GM12878 (cell line): ENCODE measurements at regions not wholly inside any gene's neighbourhood (a gene's known extent, or its start where the extent isn't known, plus 50 kb on each side); places are given as distances from the start of the nearest gene placed in this dataset.
A peak's percentile ranks its signal among the peaks of the same experiment; 100 is the strongest.

ENCODE experiments used
- ATAC-seq: fragments of 200-7000 bp; cut with Tn5 transposase; 3 replicates; pipeline ENCODE4 v1.9.1; 2020; ENCODE audit warnings: mild to moderate bottlenecking, moderate library complexity
- BruUV-seq: library from RNA; stranded (reverse); fragments of 400-500 nt; replicated peaks from 2 replicates; lab custom pipeline; 2021; lab: Mats Ljungman, UMichigan
- CTCF ChIA-PET: fragments of 300-600 bp; sonication (Branson Sonifier 250); formaldehyde crosslinking; extraction: SDS; loops from one replicate; lab custom pipeline; 2021; ENCODE audit warnings: inconsistent platforms; lab: Yijun Ruan, JAX
- POLR2A ChIA-PET: fragments of 350-600 bp; formaldehyde crosslinking; extraction: SDS; loops from one replicate; lab custom pipeline; 2021; ENCODE audit warnings: inconsistent platforms; lab: Charles Lee
- RAD21 ChIA-PET: fragments of 300-600 bp; sonication (Branson Sonifier 250); formaldehyde crosslinking; loops from one replicate; lab custom pipeline; 2023; ENCODE audit warnings: antibody characterized with exemption; ENCODE audit not compliant: unreplicated experiment; lab: Charles Lee
- SMC1A ChIA-PET: fragments of 300-600 bp; sonication (Branson Sonifier 250); formaldehyde crosslinking; loops from one replicate; lab custom pipeline; 2023; ENCODE audit not compliant: unreplicated experiment, uncharacterized antibody; lab: Charles Lee
- DNase-seq: peaks from one replicate; pipeline ENCODE4 v3.0.0-alpha.2; 2011; ENCODE audit warnings: low read depth, low spot score
- FAIRE-seq: peaks from 3 replicates; lab custom pipeline; 2011; peaks lifted over from hg19 to GRCh38; lab: Jason Lieb, UNC
- H2AFZ ChIP-seq: 2 replicates; pipeline ENCODE4 v1.6.0; 2011; ENCODE audit warnings: low read depth, low read length, control low read depth; ENCODE audit not compliant: control insufficient read depth
- H3K27ac ChIP-seq: 2 replicates; pipeline ENCODE4 v1.5.1; 2011; ENCODE audit warnings: control low read depth; ENCODE audit not compliant: control insufficient read depth, insufficient read depth
- H3K27me3 ChIP-seq, 2 experiments: replicated peaks in 1 of 2; 2 replicates each; pipeline versions ENCODE4 v1.6.0 to v1.6.1; 2011; ENCODE audit warnings: low read length in 1 of 2; ENCODE audit not compliant: control insufficient read depth in 2 of 2, insufficient read depth in 2 of 2
- H3K36me3 ChIP-seq, 2 experiments: 2 replicates each; pipeline ENCODE4 v1.5.1; 2011; ENCODE audit warnings: low read length in 1 of 2; ENCODE audit not compliant: control insufficient read depth in 2 of 2, insufficient read depth in 2 of 2
- H3K4me1 ChIP-seq: 2 replicates; pipeline ENCODE4 v1.6.1; 2011; ENCODE audit warnings: mild to moderate bottlenecking, low read length, moderate library complexity, mixed read lengths; ENCODE audit not compliant: control insufficient read depth, insufficient read depth
- H3K4me2 ChIP-seq: 2 replicates; pipeline ENCODE4 v1.6.0; 2011; ENCODE audit warnings: control low read depth; ENCODE audit not compliant: control insufficient read depth, insufficient read depth
- H3K4me3 ChIP-seq: fragments of 200-600 bp; sonication (generic); 2 replicates; pipeline ENCODE4 v1.5.1; 2016
- H3K79me2 ChIP-seq: 2 replicates; pipeline ENCODE4 v1.6.0; 2011; ENCODE audit warnings: low read length; ENCODE audit not compliant: control insufficient read depth, insufficient read depth
- H3K9ac ChIP-seq: 2 replicates; pipeline ENCODE4 v1.8.0; 2011; ENCODE audit warnings: low read length, control low read depth, mixed read lengths; ENCODE audit not compliant: control insufficient read depth, insufficient read depth
- H3K9me3 ChIP-seq: replicated peaks from 3 replicates; pipeline ENCODE4 v1.5.1; 2011; ENCODE audit warnings: mild to moderate bottlenecking, low read length; ENCODE audit not compliant: control insufficient read depth, insufficient read depth
- H4K20me1 ChIP-seq: 2 replicates; pipeline ENCODE4 v1.6.0; 2011; ENCODE audit not compliant: control insufficient read depth, insufficient read depth
- ASH2L ChIP-seq: fragments of 300-600, 200-600 bp; sonication (generic); IDR thresholded peaks from 2 replicates; pipeline ENCODE4 v1.6.1; 2017; ENCODE audit warnings: low read depth, mild to moderate bottlenecking, borderline replicate concordance
- ATF7 ChIP-seq: fragments of 450-650 bp; IDR thresholded peaks from 2 replicates; pipeline ENCODE4 v1.6.1; 2016; ENCODE audit warnings: low read depth, mild to moderate bottlenecking
- CBX5 ChIP-seq: sonication (generic); IDR thresholded peaks from 2 replicates; pipeline ENCODE4 v1.6.1; 2016; ENCODE audit warnings: low read depth, moderate library complexity, mild to moderate bottlenecking, inconsistent platforms
- CTCF ChIP-seq, 3 experiments: IDR thresholded peaks in 2 of 3; conservative IDR thresholded peaks in 1 of 3; 2 replicates each; pipeline ENCODE4 v1.5.1; 2011; ENCODE audit warnings: low read depth in 3 of 3, low read length in 3 of 3, mild to moderate bottlenecking in 3 of 3, control low read depth in 2 of 3, moderate library complexity in 2 of 3, inconsistent platforms in 1 of 3, mixed read lengths in 1 of 3; ENCODE audit not compliant: control insufficient read depth in 2 of 3, insufficient read depth in 1 of 3; ENCODE audit errors: extremely low read depth in 1 of 3
- GATAD2B ChIP-seq: fragments of 450-650 bp; conservative IDR thresholded peaks from 2 replicates; pipeline ENCODE4 v1.6.1; 2017; ENCODE audit warnings: low read depth, mild to moderate bottlenecking, moderate library complexity
- IKZF1 ChIP-seq: fragments of 450-650 bp; conservative IDR thresholded peaks from 2 replicates; pipeline ENCODE4 v1.6.1; 2017; ENCODE audit warnings: antibody characterized with exemption, mild to moderate bottlenecking
- IKZF2 ChIP-seq, 2 experiments: fragments of 450-650 bp; IDR thresholded peaks; 2 replicates each; pipeline ENCODE4 v1.6.1; 2017; ENCODE audit warnings: mild to moderate bottlenecking in 2 of 2, moderate library complexity in 2 of 2
- LARP7 ChIP-seq: fragments of 450-650 bp; IDR thresholded peaks from 2 replicates; pipeline ENCODE4 v1.6.1; 2017; ENCODE audit warnings: mild to moderate bottlenecking
- MXI1 ChIP-seq: fragments of 150-350 bp; IDR thresholded peaks from 2 replicates; pipeline ENCODE4 v1.6.1; 2011; ENCODE audit warnings: low read depth, mild to moderate bottlenecking, inconsistent platforms, low read length, improper control_type of control experiment
- RAD21 ChIP-seq: IDR thresholded peaks from 2 replicates; pipeline ENCODE4 v1.6.1; 2011; ENCODE audit warnings: mild to moderate bottlenecking, low read depth, low read length, moderate library complexity; ENCODE audit not compliant: insufficient read depth
- SMC3 ChIP-seq: IDR thresholded peaks from 2 replicates; pipeline ENCODE4 v1.6.1; 2011; ENCODE audit warnings: low read length, improper control_type of control experiment, borderline replicate concordance
- STAT1 ChIP-seq: fragments of 450-650 bp; conservative IDR thresholded peaks from 2 replicates; pipeline ENCODE4 v1.6.1; 2014; ENCODE audit warnings: antibody characterized with exemption, mild to moderate bottlenecking
- TCF12 ChIP-seq: IDR thresholded peaks from 2 replicates; pipeline ENCODE4 v1.6.1; 2011; ENCODE audit warnings: low read depth, mild to moderate bottlenecking, low read length
- YY1 ChIP-seq: IDR thresholded peaks from 2 replicates; pipeline ENCODE4 v1.6.1; 2011; ENCODE audit warnings: low read depth, mild to moderate bottlenecking, low read length
- ZBED1 ChIP-seq: IDR thresholded peaks from 2 replicates; pipeline ENCODE4 v1.6.1; 2016; ENCODE audit warnings: borderline replicate concordance
- ZNF622 ChIP-seq: fragments of 450-650 bp; IDR thresholded peaks from 2 replicates; pipeline ENCODE4 v1.6.1; 2017; ENCODE audit warnings: mild to moderate bottlenecking, inconsistent platforms
- WGBS: methylation state at CpG from one replicate; pipeline ENCODE4 v1.1.6; 2016; ENCODE audit warnings: low lambda C conversion rate; ENCODE audit not compliant: insufficient replicate concordance, insufficient coverage; ENCODE audit errors: missing lambda C conversion rate; 5-methylcytosine and 5-hydroxymethylcytosine counted together
- in situ Hi-C: fragments of 300-500 bp; cut with MboI; formaldehyde crosslinking; loops from 9 replicates; pipeline ENCODE4 v1.14.3; 2018; ENCODE audit warnings: mixed read lengths
- intact Hi-C: fragments of 100-400 bp; cut with micrococcal nuclease; formaldehyde crosslinking; loops from one replicate; pipeline ENCODE4 v1.14.2; 2022; ENCODE audit not compliant: unreplicated experiment
- TF ChIP-seq, protein P1 (sequence below): fragments of 450-650 bp; formaldehyde crosslinking; IDR thresholded peaks from 2 replicates; pipeline ENCODE4 v1.4.0; 2020; ENCODE audit warnings: mild to moderate bottlenecking, moderate library complexity

DNA sequence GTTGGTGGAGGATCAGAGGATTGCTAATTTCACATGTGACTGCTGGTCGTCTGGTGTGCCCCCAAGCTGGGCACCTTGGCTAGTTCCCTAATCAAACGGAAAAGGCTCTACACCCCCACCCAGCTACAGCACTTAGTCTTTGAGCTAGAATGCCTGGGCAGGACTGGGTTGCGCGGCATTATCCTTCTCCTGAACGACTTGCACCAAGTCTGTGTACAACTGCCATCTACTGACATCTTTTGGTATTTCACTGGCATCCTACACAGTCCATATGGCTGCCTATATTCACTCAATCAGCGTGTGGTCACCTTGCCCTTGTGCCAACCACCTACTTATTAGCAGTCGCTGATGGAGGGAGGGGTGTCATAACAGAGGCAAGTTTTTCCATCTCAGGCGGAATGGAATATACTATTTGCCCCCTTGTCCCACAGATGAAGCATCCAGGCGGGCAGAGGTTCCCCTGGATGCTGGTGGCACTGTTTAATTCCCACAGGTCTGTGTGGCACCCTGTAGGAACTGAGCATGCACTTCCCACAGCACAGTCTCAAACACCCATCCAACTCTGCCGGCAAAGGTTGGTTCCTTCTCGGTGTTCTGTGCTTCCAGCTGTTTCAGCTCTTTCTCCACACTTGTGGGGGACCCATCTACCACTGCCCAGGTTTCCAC is 150.1 kb downstream of the OSTF1 start:
- POLR2A ChIA-PET: interaction anchor here (0.5 kb wide), 1 partner anchor 454 kb away, joined by 3 read pairs; no protein-coding TSS in a partner anchor
- no TSS peak for BruUV-seq
- TF ChIP-seq GATAD2B: no peak
- no peak for TF ChIP-seq TCF12
- TF ChIP-seq YY1: 0 out of 2 replicates have a peak, but pooled peaks have one; percentile 31
- no peak for TF ChIP-seq STAT1
- no peak for TF ChIP-seq ASH2L
- TF ChIP-seq MXI1: no peak
- no peak for TF ChIP-seq ZNF622
- TF ChIP-seq RAD21: peak; percentile 62
- TF ChIP-seq IKZF1: no peak
- TF ChIP-seq ATF7: no peak
- TF ChIP-seq CBX5: no peak
- TF ChIP-seq LARP7: no peak
- TF ChIP-seq ZBED1: no peak
- no peak for TF ChIP-seq IKZF2 (IDR thresholded peaks at IDR 0.05)
- TF ChIP-seq SMC3: peak; percentile 54; the same call in 1 of the 2 replicates
- peak; percentile 54 to 66 (median 62) for TF ChIP-seq CTCF (IDR thresholded peaks at IDR 0.05 in 2 of 3, conservative IDR thresholded peaks at IDR 0.05 in 1 of 3; ENCODE audit: control insufficient read depth in 2 of 3, extremely low read depth in 1 of 3, insufficient read depth in 1 of 3, low read depth in 3 of 3, low read length in 3 of 3)
- TF ChIP-seq, protein P1, sequence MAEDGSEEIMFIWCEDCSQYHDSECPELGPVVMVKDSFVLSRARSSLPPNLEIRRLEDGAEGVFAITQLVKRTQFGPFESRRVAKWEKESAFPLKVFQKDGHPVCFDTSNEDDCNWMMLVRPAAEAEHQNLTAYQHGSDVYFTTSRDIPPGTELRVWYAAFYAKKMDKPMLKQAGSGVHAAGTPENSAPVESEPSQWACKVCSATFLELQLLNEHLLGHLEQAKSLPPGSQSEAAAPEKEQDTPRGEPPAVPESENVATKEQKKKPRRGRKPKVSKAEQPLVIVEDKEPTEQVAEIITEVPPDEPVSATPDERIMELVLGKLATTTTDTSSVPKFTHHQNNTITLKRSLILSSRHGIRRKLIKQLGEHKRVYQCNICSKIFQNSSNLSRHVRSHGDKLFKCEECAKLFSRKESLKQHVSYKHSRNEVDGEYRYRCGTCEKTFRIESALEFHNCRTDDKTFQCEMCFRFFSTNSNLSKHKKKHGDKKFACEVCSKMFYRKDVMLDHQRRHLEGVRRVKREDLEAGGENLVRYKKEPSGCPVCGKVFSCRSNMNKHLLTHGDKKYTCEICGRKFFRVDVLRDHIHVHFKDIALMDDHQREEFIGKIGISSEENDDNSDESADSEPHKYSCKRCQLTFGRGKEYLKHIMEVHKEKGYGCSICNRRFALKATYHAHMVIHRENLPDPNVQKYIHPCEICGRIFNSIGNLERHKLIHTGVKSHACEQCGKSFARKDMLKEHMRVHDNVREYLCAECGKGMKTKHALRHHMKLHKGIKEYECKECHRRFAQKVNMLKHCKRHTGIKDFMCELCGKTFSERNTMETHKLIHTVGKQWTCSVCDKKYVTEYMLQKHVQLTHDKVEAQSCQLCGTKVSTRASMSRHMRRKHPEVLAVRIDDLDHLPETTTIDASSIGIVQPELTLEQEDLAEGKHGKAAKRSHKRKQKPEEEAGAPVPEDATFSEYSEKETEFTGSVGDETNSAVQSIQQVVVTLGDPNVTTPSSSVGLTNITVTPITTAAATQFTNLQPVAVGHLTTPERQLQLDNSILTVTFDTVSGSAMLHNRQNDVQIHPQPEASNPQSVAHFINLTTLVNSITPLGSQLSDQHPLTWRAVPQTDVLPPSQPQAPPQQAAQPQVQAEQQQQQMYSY: no peak
- H3K4me1 ChIP-seq: no peaks in the 10 kb centered on the region
- H3K4me2 ChIP-seq: no peak overlapping the region
- no peak overlapping the region for H3K9ac ChIP-seq
- no peaks in the 10 kb centered on the region; the same call in 2 of the 3 replicates for H3K9me3 ChIP-seq
- no peak for FAIRE-seq
- H2AFZ ChIP-seq: no peak overlapping the region
- 20% methylated on average over 11 of the region's 11 CpGs for WGBS
- DNase-seq: peak; percentile 3
- H3K27ac ChIP-seq: no peak overlapping the region
- CTCF ChIA-PET: interaction anchor here (0.6 to 1.7 kb wide), 9 partner anchors 9 to 1173 kb away, joined by 3 to 6 read pairs (median 4); no protein-coding TSS in a partner anchor
- SMC1A ChIA-PET: no interaction called here
- no peaks in the 10 kb centered on the region for H3K27me3 ChIP-seq
- no peaks in the 10 kb centered on the region for H3K36me3 ChIP-seq
- in situ Hi-C loops (no loop called here), intact Hi-C loops (loop anchor here (1.0 to 5.0 kb wide), 2 partner anchors 37 to 466 kb away; no protein-coding TSS in a partner anchor)
- H3K79me2 ChIP-seq: no peaks in the 10 kb centered on the region
- peak; percentile 99 for ATAC-seq
- no peaks in the 10 kb centered on the region for H4K20me1 ChIP-seq
- H3K4me3 ChIP-seq: no peak overlapping the region
- RAD21 ChIA-PET: interaction anchor here (1.8 kb wide), 1 partner anchor 37 kb away, joined by 4 read pairs; no protein-coding TSS in a partner anchor
